H1 (cell line): ENCODE measurements at regions not wholly inside any gene's neighbourhood (a gene's known extent, or its start where the extent isn't known, plus 50 kb on each side); places are given as distances from the start of the nearest gene placed in this dataset.

Source experiments
- CTCF ChIA-PET: fragments of 300-600 bp; sonication (Branson Sonifier 250); formaldehyde crosslinking; loops from one replicate; lab custom pipeline; 2021; ENCODE audit not compliant: partially characterized antibody; lab: Charles Lee
- POLR2A ChIA-PET: fragments of 300-600 bp; sonication (Branson Sonifier 250); formaldehyde crosslinking; loops from one replicate; lab custom pipeline; 2021; ENCODE audit warnings: inconsistent platforms; ENCODE audit not compliant: partially characterized antibody; lab: Charles Lee
- DNase-seq, 2 experiments: peaks; one replicate each; pipeline versions ENCODE4 v3.0.0 to v3.0.0-alpha.2; 2010 to 2022; ENCODE audit warnings: low spot score in 2 of 2, low read depth in 1 of 2, mixed read lengths in 1 of 2
- FAIRE-seq: peaks from 2 replicates; lab custom pipeline; 2011; peaks lifted over from hg19 to GRCh38; lab: Jason Lieb, UNC
- H2AFZ ChIP-seq: 2 replicates; pipeline ENCODE4 v1.8.1; 2012; ENCODE audit warnings: low read length, inconsistent platforms
- H2AK5ac ChIP-seq: 2 replicates; pipeline ENCODE4 v1.6.1; 2013; ENCODE audit warnings: low read depth, low read length
- H2BK120ac ChIP-seq: replicated peaks from 2 replicates; pipeline ENCODE3; 2013; ENCODE audit warnings: low read depth, low read length, inconsistent platforms
- H2BK12ac ChIP-seq: 2 replicates; pipeline ENCODE4 v1.6.1; 2013; ENCODE audit warnings: low read depth, low read length
- H2BK15ac ChIP-seq: 2 replicates; pipeline ENCODE4 v1.6.1; 2013; ENCODE audit warnings: low read length
- H2BK20ac ChIP-seq: 2 replicates; pipeline ENCODE4 v1.6.1; 2013; ENCODE audit warnings: low read length
- H2BK5ac ChIP-seq: 2 replicates; pipeline ENCODE4 v1.6.1; 2013; ENCODE audit warnings: low read depth, low read length
- H3K14ac ChIP-seq: 2 replicates; pipeline ENCODE4 v1.6.1; 2013; ENCODE audit warnings: inconsistent platforms; ENCODE audit not compliant: insufficient read length
- H3K18ac ChIP-seq: 2 replicates; pipeline ENCODE4 v1.6.1; 2013; ENCODE audit warnings: low read length; ENCODE audit errors: extremely low read depth
- H3K23ac ChIP-seq: 2 replicates; pipeline ENCODE4 v1.6.1; 2013; ENCODE audit warnings: inconsistent platforms; ENCODE audit not compliant: insufficient read length
- H3K23me2 ChIP-seq: 2 replicates; pipeline ENCODE4 v1.6.1; 2013; ENCODE audit warnings: low read depth, low read length
- H3K27ac ChIP-seq: 2 replicates; pipeline ENCODE4 v1.6.1; 2011; ENCODE audit warnings: low read depth, low read length, inconsistent platforms
- H3K27me3 ChIP-seq, 4 experiments: replicated peaks in 1 of 4; 1 replicate in 1 of 4; 2 replicates in 3 of 4; pipeline versions ENCODE4 v1.6.1 to v1.8.1; 2011 to 2013; ENCODE audit warnings: low read length in 3 of 4, mild to moderate bottlenecking in 3 of 4, inconsistent platforms in 2 of 4, mixed read lengths in 2 of 4, moderate library complexity in 1 of 4; ENCODE audit not compliant: control insufficient read depth in 3 of 4, insufficient read depth in 3 of 4; ENCODE audit errors: extremely low read depth in 1 of 4
- H3K36me3 ChIP-seq, 4 experiments: 2 replicates each; pipeline versions ENCODE4 v1.6.1 to v1.8.1; 2011 to 2013; ENCODE audit warnings: mild to moderate bottlenecking in 4 of 4, low read length in 3 of 4, moderate library complexity in 2 of 4, control low read depth in 1 of 4, inconsistent platforms in 1 of 4; ENCODE audit not compliant: insufficient read depth in 4 of 4, control insufficient read depth in 2 of 4
- H3K4ac ChIP-seq: replicated peaks from 2 replicates; pipeline ENCODE3; 2013; ENCODE audit warnings: low read length, low read depth, mixed read lengths, inconsistent platforms; ENCODE audit not compliant: insufficient read length
- H3K4me1 ChIP-seq, 4 experiments: replicated peaks in 1 of 4; 1 replicate in 1 of 4; 2 replicates in 3 of 4; pipeline versions ENCODE4 v1.6.1 to v1.8.1; 2011 to 2013; ENCODE audit warnings: low read length in 3 of 4, inconsistent platforms in 2 of 4, mixed read lengths in 1 of 4; ENCODE audit not compliant: insufficient read depth in 4 of 4, control insufficient read depth in 3 of 4
- H3K4me2 ChIP-seq, 2 experiments: 2 replicates each; pipeline versions ENCODE4 v1.6.1 to v1.8.1; 2011 to 2013; ENCODE audit warnings: low read depth in 2 of 2, low read length in 2 of 2, control low read depth in 1 of 2, inconsistent platforms in 1 of 2, mild to moderate bottlenecking in 1 of 2; ENCODE audit not compliant: insufficient read depth in 1 of 2
- H3K4me3 ChIP-seq, 4 experiments: fragments of 200-600, 300-600 bp in 1 of 4; sonication (generic), shearing (Covaris generic), sonication (Bioruptor Twin) in 1 of 4; 2 replicates each; pipeline versions ENCODE4 v1.5.1 to v1.8.1; 2011 to 2016; ENCODE audit warnings: low read length in 4 of 4, low read depth in 3 of 4, control low read depth in 2 of 4, inconsistent platforms in 2 of 4, mild to moderate bottlenecking in 2 of 4, mixed read lengths in 1 of 4, moderate library complexity in 1 of 4; ENCODE audit not compliant: insufficient read depth in 2 of 4; ENCODE audit errors: extremely low read depth in 1 of 4
- H3K56ac ChIP-seq: replicated peaks from 2 replicates; pipeline ENCODE3; 2013; ENCODE audit warnings: low read depth, mild to moderate bottlenecking, mixed read lengths, low read length, inconsistent platforms; ENCODE audit not compliant: insufficient read length
- H3K79me1 ChIP-seq: 2 replicates; pipeline ENCODE4 v1.6.1; 2013; ENCODE audit warnings: low read depth, low read length, control low read depth
- H3K79me2 ChIP-seq, 2 experiments: 2 replicates each; pipeline versions ENCODE4 v1.6.1 to v1.8.1; 2012 to 2013; ENCODE audit warnings: low read length in 2 of 2, mild to moderate bottlenecking in 2 of 2, inconsistent platforms in 1 of 2; ENCODE audit not compliant: insufficient read depth in 2 of 2, control insufficient read depth in 1 of 2
- H3K9ac ChIP-seq, 4 experiments: replicated peaks in 1 of 4; 1 replicate in 1 of 4; 2 replicates in 3 of 4; pipeline versions ENCODE4 v1.6.1 to v1.8.1; 2011 to 2013; ENCODE audit warnings: low read depth in 3 of 4, low read length in 3 of 4, control low read depth in 2 of 4, mild to moderate bottlenecking in 2 of 4, moderate library complexity in 2 of 4, inconsistent platforms in 1 of 4; ENCODE audit errors: extremely low read depth in 1 of 4
- H3K9me3 ChIP-seq, 2 experiments: 2 replicates each; pipeline versions ENCODE4 v1.6.1 to v1.8.1; 2012 to 2013; ENCODE audit warnings: mild to moderate bottlenecking in 2 of 2, moderate library complexity in 2 of 2, control low read depth in 1 of 2, inconsistent platforms in 1 of 2, low read depth in 1 of 2, low read length in 1 of 2, mixed read lengths in 1 of 2; ENCODE audit not compliant: insufficient read depth in 2 of 2
- H4K20me1 ChIP-seq, 2 experiments: replicated peaks in 1 of 2; 2 replicates each; pipeline versions ENCODE3 to v1.8.1; 2011 to 2013; ENCODE audit warnings: inconsistent platforms in 2 of 2, low read length in 2 of 2, mild to moderate bottlenecking in 1 of 2; ENCODE audit not compliant: insufficient read depth in 2 of 2, control insufficient read depth in 1 of 2
- H4K5ac ChIP-seq: 2 replicates; pipeline ENCODE4 v1.6.1; 2013; ENCODE audit warnings: low read length, low read depth, mixed read lengths, inconsistent platforms; ENCODE audit not compliant: insufficient read length
- H4K8ac ChIP-seq: 2 replicates; pipeline ENCODE4 v1.8.0; 2013; ENCODE audit warnings: mild to moderate bottlenecking, moderate library complexity, low read length, inconsistent platforms; ENCODE audit not compliant: insufficient read depth; ENCODE audit errors: extremely low read depth
- H4K91ac ChIP-seq: replicated peaks from 2 replicates; pipeline ENCODE3; 2013; ENCODE audit warnings: low read length, mixed read lengths, inconsistent platforms; ENCODE audit not compliant: insufficient read length
- ASH2L ChIP-seq: fragments of 200-600, 300-600 bp; sonication (generic); IDR thresholded peaks from one replicate; pipeline ENCODE4 v1.7.1; 2017; ENCODE audit warnings: low read length
- BCL11A ChIP-seq, 2 experiments: IDR thresholded peaks; one replicate each; pipeline ENCODE4 v1.6.1; 2011; ENCODE audit warnings: low read depth in 2 of 2, low read length in 2 of 2, mild to moderate bottlenecking in 2 of 2
- CBX8 ChIP-seq: fragments of 300-800, 300-1000 bp; sonication (generic); IDR thresholded peaks from 2 replicates; pipeline ENCODE4 v1.7.1; 2016; ENCODE audit warnings: low read depth, low read length, borderline replicate concordance
- CTCF ChIP-seq, 3 experiments: IDR thresholded peaks; 1 replicate in 2 of 3; 2 replicates in 1 of 3; pipeline versions ENCODE4 v1.5.1 to v1.6.1; 2011; ENCODE audit warnings: low read length in 3 of 3, mild to moderate bottlenecking in 3 of 3, inconsistent platforms in 2 of 3, low read depth in 1 of 3, moderate library complexity in 1 of 3; ENCODE audit not compliant: insufficient read depth in 1 of 3; ENCODE audit errors: control extremely low read depth in 1 of 3
- PHF8 ChIP-seq: fragments of 200-600 bp; sonication (generic); conservative IDR thresholded peaks from 2 replicates; pipeline ENCODE4 v1.7.1; 2012; ENCODE audit warnings: low read depth, mild to moderate bottlenecking, inconsistent platforms, low read length, moderate library complexity
- POLR2A ChIP-seq, 2 experiments: IDR thresholded peaks; 1 replicate in 1 of 2; 2 replicates in 1 of 2; pipeline ENCODE4 v1.6.1; 2011; ENCODE audit warnings: low read depth in 2 of 2, low read length in 2 of 2, mild to moderate bottlenecking in 2 of 2; ENCODE audit errors: control extremely low read depth in 1 of 2
- RBBP5 ChIP-seq: IDR thresholded peaks from 2 replicates; pipeline ENCODE4 v1.7.1; 2012; ENCODE audit warnings: low read depth, mild to moderate bottlenecking, inconsistent platforms, low read length, moderate library complexity, borderline replicate concordance
- SAP30 ChIP-seq: fragments of 300-600 bp; sonication (generic); IDR thresholded peaks from 2 replicates; pipeline ENCODE4 v1.7.1; 2012; ENCODE audit warnings: low read length, moderate library complexity, mild to moderate bottlenecking, inconsistent platforms; ENCODE audit not compliant: insufficient read depth, insufficient replicate concordance
- SIN3A ChIP-seq, 2 experiments: IDR thresholded peaks in 1 of 2; conservative IDR thresholded peaks in 1 of 2; 2 replicates each; pipeline ENCODE4 v1.6.1; 2011 to 2012; ENCODE audit warnings: low read length in 2 of 2, improper control_type of control experiment in 1 of 2, low read depth in 1 of 2, mild to moderate bottlenecking in 1 of 2
- SIX5 ChIP-seq: IDR thresholded peaks from 2 replicates; pipeline ENCODE4 v1.6.1; 2011; ENCODE audit warnings: mild to moderate bottlenecking, low read depth, low read length
- SP1 ChIP-seq: IDR thresholded peaks from 2 replicates; pipeline ENCODE4 v1.6.1; 2011; ENCODE audit warnings: low read depth, low read length
- SRF ChIP-seq: IDR thresholded peaks from 2 replicates; pipeline ENCODE4 v1.6.1; 2011; ENCODE audit warnings: mild to moderate bottlenecking, low read depth, low read length, moderate library complexity
- TCF12 ChIP-seq: IDR thresholded peaks from 2 replicates; pipeline ENCODE4 v1.6.1; 2011; ENCODE audit warnings: low read depth, mild to moderate bottlenecking, low read length
- WGBS, 2 experiments: shearing (Covaris generic) in 1 of 2; methylation state at CpG; one replicate each; pipeline versions ENCODE4 v1.1.6 to v1.1.7; 2013 to 2015; ENCODE audit warnings: low lambda C conversion rate in 2 of 2, mixed read lengths in 2 of 2, inconsistent platforms in 1 of 2, low coverage in 1 of 2, missing lambda C conversion rate in 1 of 2; ENCODE audit not compliant: insufficient replicate concordance in 2 of 2, insufficient coverage in 1 of 2, insufficient read length in 1 of 2; ENCODE audit errors: extremely low coverage in 1 of 2, missing lambda C conversion rate in 1 of 2; 5-methylcytosine and 5-hydroxymethylcytosine counted together

- Histone ChIP-seq H4K5ac (no peak overlapping the region), H3K36me3 (no peaks in the 10 kb centered on the region), H4K91ac (no peak overlapping the region), H3K79me1 (no peaks in the 10 kb centered on the region), H3K23ac (no peak overlapping the region), H2AFZ (no peak overlapping the region), H3K9ac (no peak overlapping the region), H2BK15ac (no peak overlapping the region), H3K56ac (no peak overlapping the region), H3K18ac (no peak overlapping the region), H3K23me2 (no peaks in the 10 kb centered on the region), H3K79me2 (no peaks in the 10 kb centered on the region), H3K27me3 (no peaks in the 10 kb centered on the region), H3K4ac (no peak overlapping the region), H4K8ac (no peak overlapping the region), H3K4me3 (no peak overlapping the region), H2BK12ac (no peak overlapping the region), H4K20me1 (no peaks in the 10 kb centered on the region), H2BK5ac (no peak overlapping the region), H2AK5ac (no peak overlapping the region), H2BK20ac (no peak overlapping the region), H3K9me3 (peaks cover 0 to 5% of the 10 kb centered on the region in 2 experiments; a peak in 1 of 4 replicates), H3K14ac (no peak overlapping the region), H3K4me1 (no peaks in the 10 kb centered on the region), H3K4me2 (no peak overlapping the region), H3K27ac (no peak overlapping the region), H2BK120ac (no peak overlapping the region)
- CTCF ChIA-PET: interaction anchor here (1.6 kb wide), 1 partner anchor 72 kb away, joined by 3 read pairs; no protein-coding TSS in a partner anchor
- DNase-seq: no peak
- no peak for FAIRE-seq
- POLR2A ChIA-PET: no interaction called here
- WGBS, 2 experiments: 93% methylated on average over 4 of the region's 4 CpGs; no CpG with 5 or more reads in 1 of the 2 experiments
- no peak for TF ChIP-seq SAP30
- no peak for TF ChIP-seq SIN3A (conservative IDR thresholded peaks at IDR 0.05 in 1 of 2, IDR thresholded peaks at IDR 0.05 in 1 of 2; ENCODE audit: low read depth in 1 of 2, low read length in 2 of 2)
- TF ChIP-seq CBX8: no peak
- no peak for TF ChIP-seq PHF8
- TF ChIP-seq SIX5: no peak
- no peak for TF ChIP-seq RBBP5
- TF ChIP-seq SP1: no peak
- TF ChIP-seq TCF12: no peak
- no peak for TF ChIP-seq CTCF (IDR thresholded peaks at IDR 0.05; ENCODE audit: control extremely low read depth in 1 of 3, insufficient read depth in 1 of 3, low read depth in 1 of 3, low read length in 3 of 3)
- no peak for TF ChIP-seq BCL11A (IDR thresholded peaks at IDR 0.05; ENCODE audit: low read depth in 2 of 2, low read length in 2 of 2)
- no peak for TF ChIP-seq POLR2A (IDR thresholded peaks at IDR 0.05; ENCODE audit: control extremely low read depth in 1 of 2, low read depth in 2 of 2, low read length in 2 of 2)
- no peak for TF ChIP-seq ASH2L
- TF ChIP-seq SRF: no peak
Observed at GRCh38 chr6:4186385-4186784, 51.0 kb upstream of the ECI2 start.
